Chondrocyte (in vitro differentiated cells): ENCODE measurements at regions not wholly inside any gene's neighbourhood (a gene's known extent, or its start where the extent isn't known, plus 50 kb on each side); places are given as distances from the start of the nearest gene placed in this dataset.

Experiments
- DNase-seq: peaks from one replicate; pipeline ENCODE4 v3.0.0; 2021; ENCODE audit warnings: mixed read lengths, low spot score
- H3K27ac Mint-ChIP-seq: one replicate; pipeline ENCODE4 v1.8.0; 2021; ENCODE audit warnings: mild to moderate bottlenecking, moderate library complexity, mixed read lengths; ENCODE audit not compliant: unreplicated experiment
- H3K27me3 Mint-ChIP-seq: 2 replicates; pipeline ENCODE4 v1.8.0; 2021; ENCODE audit warnings: low read depth, mixed read lengths
- H3K36me3 Mint-ChIP-seq: 2 replicates; pipeline ENCODE4 v1.8.0; 2021; ENCODE audit warnings: low read depth, mixed read lengths
- H3K4me1 Mint-ChIP-seq: 2 replicates; pipeline ENCODE4 v1.8.0; 2021; ENCODE audit warnings: low read depth, mild to moderate bottlenecking, mixed read lengths
- H3K4me3 Mint-ChIP-seq: one replicate; pipeline ENCODE4 v1.8.0; 2021; ENCODE audit warnings: mild to moderate bottlenecking, moderate library complexity, mixed read lengths; ENCODE audit not compliant: unreplicated experiment
- H3K9me3 Mint-ChIP-seq: 2 replicates; pipeline ENCODE4 v1.8.0; 2021; ENCODE audit warnings: low read depth, mixed read lengths
- CTCF ChIP-seq: fragments of 200-600 bp; sonication (generic); IDR thresholded peaks from 2 replicates; pipeline ENCODE4 v1.5.0; 2021; ENCODE audit warnings: antibody characterized with exemption, mild to moderate bottlenecking, moderate library complexity

DNA sequence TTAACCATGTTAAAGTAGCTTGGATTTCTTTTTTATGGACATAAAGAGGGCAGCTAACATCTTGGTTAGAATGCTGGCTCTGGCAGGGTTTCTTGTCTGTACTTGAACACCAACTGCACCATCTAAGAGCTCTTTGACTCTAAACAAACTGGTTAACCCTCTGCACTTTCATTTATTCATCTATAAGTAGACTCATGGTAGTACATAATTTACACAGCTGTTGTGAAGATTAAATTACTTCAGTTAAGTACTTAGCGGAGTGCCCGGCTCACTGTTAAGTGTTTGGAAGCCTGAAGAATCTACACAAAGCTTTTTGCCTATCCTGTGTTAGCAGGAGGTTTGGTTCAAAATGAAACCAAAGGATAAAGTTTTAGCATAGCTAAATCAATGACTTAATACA is 846.2 kb upstream of the API5 start:
- Mint-ChIP-seq H3K4me1 (no peaks in the 10 kb centered on the region), H3K27ac (no peak overlapping the region), H3K27me3 (no peaks in the 10 kb centered on the region), H3K4me3 (no peak overlapping the region), H3K9me3 (peaks cover 14% of the 10 kb centered on the region), H3K36me3 (no peaks in the 10 kb centered on the region)
- DNase-seq: no peak
- no peak for TF ChIP-seq CTCF

DNA sequence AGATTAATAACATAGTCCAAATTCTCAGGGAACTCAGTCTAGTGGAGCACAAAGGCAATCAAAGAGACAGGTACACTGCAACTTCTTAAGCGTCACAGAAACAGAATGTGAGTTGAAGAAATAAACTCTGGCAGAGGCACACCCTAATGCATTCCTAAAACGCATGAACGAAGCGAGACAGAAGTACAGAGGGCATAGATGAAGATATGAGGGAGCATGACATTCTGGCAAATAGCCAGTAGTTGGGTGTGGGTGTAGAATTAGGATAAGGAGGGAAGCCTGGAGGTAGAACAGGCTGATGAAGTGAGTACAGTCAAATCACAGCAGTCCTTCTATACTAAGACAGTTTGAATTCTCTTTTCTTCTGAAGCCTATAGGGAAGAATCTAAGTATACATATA is 838.7 kb upstream of the API5 start:
- Mint-ChIP-seq H3K9me3 (peaks cover 9% of the 10 kb centered on the region), H3K27ac (no peak overlapping the region), H3K4me3 (no peak overlapping the region)

DNA sequence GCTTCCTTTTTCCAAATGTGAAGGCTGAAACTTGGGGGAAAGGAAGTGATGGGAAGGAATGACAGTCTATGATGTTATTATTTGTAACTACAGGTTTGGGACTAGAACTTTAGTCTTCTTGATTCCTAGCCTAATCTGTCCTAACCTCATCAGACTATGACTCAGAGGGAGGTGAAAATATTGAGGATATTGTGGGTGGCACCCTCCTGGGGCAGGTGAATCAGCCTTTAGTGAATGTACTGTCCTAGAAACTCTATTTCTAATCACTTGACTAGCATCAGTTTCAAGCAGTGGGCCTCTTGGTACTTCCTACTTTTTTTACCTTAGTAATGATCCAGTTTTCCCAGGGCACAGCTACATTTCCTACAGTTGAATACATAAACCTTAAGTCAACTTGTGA is 829.0 kb upstream of the API5 start:
- Mint-ChIP-seq H3K4me1 (no peaks in the 10 kb centered on the region), H3K27me3 (no peaks in the 10 kb centered on the region), H3K36me3 (no peaks in the 10 kb centered on the region), H3K9me3 (peaks cover 27% of the 10 kb centered on the region), H3K4me3 (no peak overlapping the region), H3K27ac (no peak overlapping the region)
- TF ChIP-seq CTCF: no peak
- DNase-seq: no peak

More for the DNA sequence above, 838.7 kb upstream of the API5 start:
- TF ChIP-seq CTCF: no peak
- no peak for DNase-seq
- Mint-ChIP-seq H3K27me3 (no peaks in the 10 kb centered on the region), H3K4me1 (no peaks in the 10 kb centered on the region), H3K36me3 (no peaks in the 10 kb centered on the region)

- no peak overlapping the region for H3K27ac Mint-ChIP-seq
- no peak for DNase-seq
- H3K27me3 Mint-ChIP-seq: no peaks in the 10 kb centered on the region
- peaks cover 4% of the 10 kb centered on the region for H3K9me3 Mint-ChIP-seq
- no peak overlapping the region for H3K4me3 Mint-ChIP-seq
- H3K4me1 Mint-ChIP-seq: no peaks in the 10 kb centered on the region
- no peak for TF ChIP-seq CTCF
- no peaks in the 10 kb centered on the region for H3K36me3 Mint-ChIP-seq
Measured at GRCh38 chr11:42490506-42490905, 821.3 kb upstream of the API5 start.

- no peaks in the 10 kb centered on the region for H3K9me3 Mint-ChIP-seq
- H3K36me3 Mint-ChIP-seq: no peaks in the 10 kb centered on the region
- no peaks in the 10 kb centered on the region for H3K4me1 Mint-ChIP-seq
- H3K27ac Mint-ChIP-seq: no peak overlapping the region
- H3K4me3 Mint-ChIP-seq: no peak overlapping the region
- no peak for TF ChIP-seq CTCF
- no peaks in the 10 kb centered on the region for H3K27me3 Mint-ChIP-seq
- DNase-seq: no peak
Measured at GRCh38 chr11:42494459-42494858, 817.3 kb upstream of the API5 start.
